Osteoblast (primary cell): ENCODE measurements at regions not wholly inside any gene's neighbourhood (a gene's known extent, or its start where the extent isn't known, plus 50 kb on each side); places are given as distances from the start of the nearest gene placed in this dataset.

Source experiments
- DNase-seq: peaks from one replicate; pipeline ENCODE4 v3.0.0; 2011; ENCODE audit warnings: low spot score, mixed read lengths; ENCODE audit not compliant: insufficient read length; ENCODE audit errors: missing footprints
- H2AFZ ChIP-seq: 2 replicates; pipeline ENCODE4 v1.6.0; 2011; ENCODE audit warnings: mild to moderate bottlenecking, low read length
- H3K27ac ChIP-seq: 2 replicates; pipeline ENCODE4 v1.5.1; 2011; ENCODE audit warnings: mild to moderate bottlenecking, low read depth, low read length, moderate library complexity
- H3K27me3 ChIP-seq: 2 replicates; pipeline ENCODE4 v1.6.0; 2012; ENCODE audit warnings: mild to moderate bottlenecking, control low read depth, inconsistent platforms, low read length, moderate library complexity; ENCODE audit not compliant: insufficient read depth
- H3K36me3 ChIP-seq: 2 replicates; pipeline ENCODE4 v1.5.1; 2011; ENCODE audit warnings: mild to moderate bottlenecking, low read length, control low read depth, moderate library complexity; ENCODE audit not compliant: insufficient read depth
- H3K4me1 ChIP-seq: 2 replicates; pipeline ENCODE4 v1.5.1; 2011; ENCODE audit warnings: mild to moderate bottlenecking, low read length, control low read depth, moderate library complexity; ENCODE audit not compliant: insufficient read depth
- H3K4me2 ChIP-seq: 2 replicates; pipeline ENCODE4 v1.6.0; 2011; ENCODE audit warnings: mild to moderate bottlenecking, low read length; ENCODE audit not compliant: insufficient read depth
- H3K4me3 ChIP-seq: fragments of 200-600 bp; sonication (generic); 3 replicates; pipeline ENCODE4 v1.5.1; 2012; ENCODE audit warnings: mild to moderate bottlenecking, low read length, inconsistent platforms; ENCODE audit not compliant: insufficient read depth
- H3K79me2 ChIP-seq: 2 replicates; pipeline ENCODE4 v1.6.0; 2012; ENCODE audit warnings: mild to moderate bottlenecking, low read length, control low read depth, inconsistent platforms; ENCODE audit not compliant: insufficient read depth
- H3K9me3 ChIP-seq: 2 replicates; pipeline ENCODE4 v1.5.1; 2011; ENCODE audit warnings: low read depth, low read length, control low read depth
- H4K20me1 ChIP-seq: 2 replicates; pipeline ENCODE4 v1.6.0; 2012; ENCODE audit warnings: mild to moderate bottlenecking, low read length, control low read depth; ENCODE audit not compliant: insufficient read depth
- TF ChIP-seq, protein P1 (sequence below): IDR thresholded peaks from 2 replicates; pipeline ENCODE4 v1.5.1; 2011; ENCODE audit warnings: mild to moderate bottlenecking, low read depth, low read length, moderate library complexity; ENCODE audit errors: extremely low read depth

DNA sequence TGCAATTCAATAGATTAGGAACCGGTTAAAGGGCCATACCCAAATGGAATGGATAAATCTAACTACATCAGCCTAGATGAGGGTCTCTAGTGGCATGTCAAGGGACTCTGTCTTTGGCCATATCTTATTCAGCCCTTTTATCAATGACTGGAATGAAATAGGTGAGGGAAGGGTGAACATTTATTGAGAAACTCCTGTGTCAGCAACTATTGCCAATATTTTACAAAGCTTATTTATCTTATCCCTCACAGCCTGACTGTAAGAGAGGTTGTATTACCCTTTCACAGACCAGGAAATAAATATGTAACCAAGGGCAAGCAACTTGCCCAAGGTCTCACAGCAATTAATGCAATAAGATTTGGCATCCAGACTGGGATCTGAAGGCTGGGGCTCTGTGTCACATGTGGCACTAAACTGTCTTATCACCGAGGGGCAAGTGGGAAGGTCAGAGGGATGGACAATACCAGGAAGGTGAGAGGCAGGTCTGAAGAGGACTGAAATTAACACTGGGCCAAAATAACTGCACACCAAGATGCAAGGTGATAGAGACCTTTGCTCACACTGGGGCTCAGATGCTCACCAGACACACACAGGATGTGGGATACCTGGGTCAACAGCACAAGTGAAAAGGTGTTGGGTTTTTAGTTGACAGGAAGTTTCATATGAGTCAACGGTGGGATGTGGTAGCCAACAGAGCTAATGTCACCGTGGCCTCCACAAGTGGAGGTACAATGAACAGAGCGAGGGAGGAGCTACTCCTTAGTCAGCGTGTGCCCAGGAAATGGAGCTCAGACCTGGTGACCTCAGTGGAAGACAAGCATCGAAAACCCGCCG lies 261.3 kb downstream of the RPLP1 start:
- no peak overlapping the region for H3K4me2 ChIP-seq
- TF ChIP-seq, protein P1, sequence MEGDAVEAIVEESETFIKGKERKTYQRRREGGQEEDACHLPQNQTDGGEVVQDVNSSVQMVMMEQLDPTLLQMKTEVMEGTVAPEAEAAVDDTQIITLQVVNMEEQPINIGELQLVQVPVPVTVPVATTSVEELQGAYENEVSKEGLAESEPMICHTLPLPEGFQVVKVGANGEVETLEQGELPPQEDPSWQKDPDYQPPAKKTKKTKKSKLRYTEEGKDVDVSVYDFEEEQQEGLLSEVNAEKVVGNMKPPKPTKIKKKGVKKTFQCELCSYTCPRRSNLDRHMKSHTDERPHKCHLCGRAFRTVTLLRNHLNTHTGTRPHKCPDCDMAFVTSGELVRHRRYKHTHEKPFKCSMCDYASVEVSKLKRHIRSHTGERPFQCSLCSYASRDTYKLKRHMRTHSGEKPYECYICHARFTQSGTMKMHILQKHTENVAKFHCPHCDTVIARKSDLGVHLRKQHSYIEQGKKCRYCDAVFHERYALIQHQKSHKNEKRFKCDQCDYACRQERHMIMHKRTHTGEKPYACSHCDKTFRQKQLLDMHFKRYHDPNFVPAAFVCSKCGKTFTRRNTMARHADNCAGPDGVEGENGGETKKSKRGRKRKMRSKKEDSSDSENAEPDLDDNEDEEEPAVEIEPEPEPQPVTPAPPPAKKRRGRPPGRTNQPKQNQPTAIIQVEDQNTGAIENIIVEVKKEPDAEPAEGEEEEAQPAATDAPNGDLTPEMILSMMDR = no peak

GRCh38 chr15:69715210-69715609 lies 262.6 kb downstream of the RPLP1 start:
- H3K4me3 ChIP-seq = no peak overlapping the region
- H3K79me2 ChIP-seq = no peaks in the 10 kb centered on the region
- H3K27ac ChIP-seq = no peak overlapping the region
- H3K36me3 ChIP-seq = no peaks in the 10 kb centered on the region
- H3K4me2 ChIP-seq = no peak overlapping the region
- peaks cover 26% of the 10 kb centered on the region for H3K27me3 ChIP-seq
- TF ChIP-seq, protein P1 = no peak
- DNase-seq = no peak
- no peaks in the 10 kb centered on the region for H4K20me1 ChIP-seq
- no peak overlapping the region for H2AFZ ChIP-seq
- H3K9me3 ChIP-seq = no peaks in the 10 kb centered on the region
- H3K4me1 ChIP-seq = no peaks in the 10 kb centered on the region

More for the DNA sequence above, 261.3 kb downstream of the RPLP1 start:
- no peak overlapping the region for H3K4me3 ChIP-seq
- no peak for DNase-seq
- no peaks in the 10 kb centered on the region for H3K79me2 ChIP-seq
- peaks cover 28% of the 10 kb centered on the region for H3K27me3 ChIP-seq
- H4K20me1 ChIP-seq = no peaks in the 10 kb centered on the region
- no peak overlapping the region for H3K27ac ChIP-seq
- no peaks in the 10 kb centered on the region for H3K9me3 ChIP-seq
- no peak overlapping the region for H2AFZ ChIP-seq
- H3K36me3 ChIP-seq = no peaks in the 10 kb centered on the region
- H3K4me1 ChIP-seq = no peaks in the 10 kb centered on the region

DNA sequence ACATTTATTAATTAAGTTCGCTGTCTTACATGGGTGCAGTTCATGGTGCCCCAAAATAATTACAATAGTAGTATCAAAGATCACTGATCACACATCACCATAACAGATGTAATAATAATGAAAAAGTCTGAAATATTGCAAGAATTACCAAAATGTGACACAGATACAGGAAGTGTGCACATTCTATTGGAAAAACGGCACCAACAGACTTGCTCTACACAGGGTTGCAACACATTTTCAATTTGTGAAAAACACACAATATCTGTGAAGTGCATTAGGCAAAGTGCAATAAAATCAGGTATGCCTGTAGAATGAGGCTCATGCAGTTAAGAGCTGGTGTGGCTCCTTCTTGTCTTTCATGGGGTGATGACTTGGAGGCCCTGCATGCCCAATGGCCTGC lies 265.8 kb downstream of the RPLP1 start:
- no peaks in the 10 kb centered on the region for H3K9me3 ChIP-seq
- TF ChIP-seq, protein P1 = no peak
- no peak overlapping the region for H3K27ac ChIP-seq
- DNase-seq = no peak
- H2AFZ ChIP-seq = no peak overlapping the region
- H3K36me3 ChIP-seq = no peaks in the 10 kb centered on the region
- H3K4me1 ChIP-seq = peaks cover 5% of the 10 kb centered on the region
- H4K20me1 ChIP-seq = no peaks in the 10 kb centered on the region
- no peak overlapping the region for H3K4me3 ChIP-seq
- H3K27me3 ChIP-seq = peaks cover 24% of the 10 kb centered on the region
- H3K79me2 ChIP-seq = no peaks in the 10 kb centered on the region
- no peak overlapping the region for H3K4me2 ChIP-seq

- peaks cover 28% of the 10 kb centered on the region for H3K27me3 ChIP-seq
- no peak overlapping the region for H3K27ac ChIP-seq
Observed at GRCh38 chr15:69718916-69719315, 266.3 kb downstream of the RPLP1 start.

More at GRCh38 chr15:69718916-69719315, 266.3 kb downstream of the RPLP1 start:
- Histone ChIP-seq H3K4me3 (no peak overlapping the region), H3K4me1 (peaks cover 5% of the 10 kb centered on the region), H3K36me3 (no peaks in the 10 kb centered on the region), H2AFZ (no peak overlapping the region), H3K9me3 (no peaks in the 10 kb centered on the region), H3K79me2 (no peaks in the 10 kb centered on the region), H3K4me2 (no peak overlapping the region), H4K20me1 (no peaks in the 10 kb centered on the region)
- DNase-seq = no peak
- TF ChIP-seq, protein P1 = no peak
